Uterus (tissue), 2 donors: ENCODE measurements at regions not wholly inside any gene's neighbourhood (a gene's known extent, or its start where the extent isn't known, plus 50 kb on each side); places are given as distances from the start of the nearest gene placed in this dataset.

Experiments
- POLR2A ChIP-seq, 2 donors: fragments of 450-650 bp; IDR thresholded peaks; one replicate each; pipeline ENCODE4 v1.6.1; 2016; ENCODE audit warnings: antibody characterized with exemption in 2 of 2, mild to moderate bottlenecking in 1 of 2, moderate library complexity in 1 of 2
- TF ChIP-seq, protein P1 (sequence below), 4 experiments: fragments of 200-600 bp in 2 of 4; fragments of 450-650 bp in 2 of 4; sonication (generic) in 2 of 4; IDR thresholded peaks; one replicate each; pipeline ENCODE4 v1.5.1; 2016 to 2019; ENCODE audit warnings: antibody characterized with exemption in 4 of 4, mild to moderate bottlenecking in 2 of 4, moderate library complexity in 1 of 4

- no peak for TF ChIP-seq POLR2A (IDR thresholded peaks at IDR 0.05)
- TF ChIP-seq, protein P1, sequence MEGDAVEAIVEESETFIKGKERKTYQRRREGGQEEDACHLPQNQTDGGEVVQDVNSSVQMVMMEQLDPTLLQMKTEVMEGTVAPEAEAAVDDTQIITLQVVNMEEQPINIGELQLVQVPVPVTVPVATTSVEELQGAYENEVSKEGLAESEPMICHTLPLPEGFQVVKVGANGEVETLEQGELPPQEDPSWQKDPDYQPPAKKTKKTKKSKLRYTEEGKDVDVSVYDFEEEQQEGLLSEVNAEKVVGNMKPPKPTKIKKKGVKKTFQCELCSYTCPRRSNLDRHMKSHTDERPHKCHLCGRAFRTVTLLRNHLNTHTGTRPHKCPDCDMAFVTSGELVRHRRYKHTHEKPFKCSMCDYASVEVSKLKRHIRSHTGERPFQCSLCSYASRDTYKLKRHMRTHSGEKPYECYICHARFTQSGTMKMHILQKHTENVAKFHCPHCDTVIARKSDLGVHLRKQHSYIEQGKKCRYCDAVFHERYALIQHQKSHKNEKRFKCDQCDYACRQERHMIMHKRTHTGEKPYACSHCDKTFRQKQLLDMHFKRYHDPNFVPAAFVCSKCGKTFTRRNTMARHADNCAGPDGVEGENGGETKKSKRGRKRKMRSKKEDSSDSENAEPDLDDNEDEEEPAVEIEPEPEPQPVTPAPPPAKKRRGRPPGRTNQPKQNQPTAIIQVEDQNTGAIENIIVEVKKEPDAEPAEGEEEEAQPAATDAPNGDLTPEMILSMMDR (IDR thresholded peaks at IDR 0.05): no peak
These were observed 119.2 kb upstream of the ASCC3 start for GRCh38 chr6:101000341-101000740.
